H54 (cell line): ENCODE measurements at regions not wholly inside any gene's neighbourhood (a gene's known extent, or its start where the extent isn't known, plus 50 kb on each side); places are given as distances from the start of the nearest gene placed in this dataset.

ENCODE experiments used
- DNase-seq: peaks from one replicate; pipeline ENCODE4 v3.0.0; 2011; ENCODE audit warnings: low spot score, mixed read lengths; ENCODE audit not compliant: insufficient read length
- FAIRE-seq: peaks from 3 replicates; lab custom pipeline; 2011; peaks lifted over from hg19 to GRCh38; lab: Jason Lieb, UNC
- POLR2A ChIP-seq: IDR thresholded peaks from 2 replicates; pipeline ENCODE4 v1.6.1; 2011; ENCODE audit warnings: low read depth, mild to moderate bottlenecking, low read length

DNA sequence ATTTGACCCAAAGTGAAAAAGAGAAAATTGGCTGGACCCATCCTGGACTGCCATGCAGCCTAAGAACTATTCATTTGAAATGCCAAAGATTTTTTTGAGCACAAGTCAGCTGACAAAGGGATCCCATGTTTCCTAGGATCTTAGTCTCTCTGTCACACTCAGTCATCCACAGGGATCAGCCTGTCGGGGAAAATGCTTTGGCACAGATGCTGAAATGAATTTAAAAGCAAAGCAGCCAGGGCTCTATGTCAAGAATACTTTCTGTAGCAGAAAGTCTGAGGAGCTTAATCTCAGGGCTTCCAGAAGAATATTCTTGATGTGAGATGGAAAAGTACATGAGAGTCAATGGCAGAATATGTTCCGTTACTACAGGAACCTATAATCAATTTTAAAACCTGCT, 1900.8 kb downstream of the MRPL39 start:
- no peak for DNase-seq
- FAIRE-seq, result no peak
- TF ChIP-seq POLR2A, result no peak

GRCh38 chr21:23699402-23699801, 1907.9 kb downstream of the MRPL39 start:
- no peak for TF ChIP-seq POLR2A
- DNase-seq (no peak), FAIRE-seq (no peak)

- no peak for TF ChIP-seq POLR2A
- FAIRE-seq, result no peak
- no peak for DNase-seq
These were observed 1908.7 kb downstream of the MRPL39 start for GRCh38 chr21:23698619-23699018.

DNA sequence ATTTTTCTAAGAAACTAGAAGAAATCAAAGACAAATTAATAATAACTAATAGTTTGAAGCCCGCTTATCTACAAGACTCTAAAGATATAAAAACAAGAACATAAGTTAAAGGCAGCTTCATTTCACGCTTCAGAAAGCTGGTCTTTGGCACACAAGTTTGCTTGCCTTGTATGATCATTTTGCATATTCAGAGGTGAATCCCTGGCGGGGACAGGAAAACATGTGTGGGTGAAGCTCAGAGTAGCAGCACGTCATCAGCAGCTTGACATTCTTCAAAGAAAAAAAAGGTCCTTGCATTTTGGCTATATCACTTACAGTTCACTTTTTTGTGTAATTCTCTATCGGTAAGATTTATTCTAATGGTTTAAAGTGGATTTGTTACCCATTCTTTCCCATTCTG, 1911.8 kb downstream of the MRPL39 start:
- FAIRE-seq (no peak), DNase-seq (no peak)
- TF ChIP-seq POLR2A, result no peak

DNA sequence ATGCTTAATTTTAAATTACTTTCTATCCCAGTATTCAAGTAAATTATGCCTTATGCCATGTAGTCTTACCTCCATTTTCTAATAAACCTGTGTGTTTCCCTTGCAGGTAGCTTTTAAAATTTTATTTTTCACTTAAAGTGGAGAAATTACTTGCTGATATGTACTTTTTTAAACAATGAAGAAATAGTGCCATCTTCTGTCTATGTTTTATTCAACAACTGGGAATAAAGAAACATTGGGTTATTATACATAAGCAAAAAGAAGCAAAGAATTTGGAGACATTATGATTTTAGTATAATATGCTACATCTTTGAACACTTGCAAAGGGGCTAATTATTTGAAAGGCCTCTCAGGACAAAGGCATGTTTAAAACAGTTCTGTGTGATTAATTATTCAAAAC, 1912.9 kb downstream of the MRPL39 start:
- TF ChIP-seq POLR2A, result no peak
- FAIRE-seq (no peak), DNase-seq (no peak)

- FAIRE-seq (no peak), DNase-seq (no peak)
These were observed 1917.0 kb downstream of the MRPL39 start for GRCh38 chr21:23690316-23690715.

DNA sequence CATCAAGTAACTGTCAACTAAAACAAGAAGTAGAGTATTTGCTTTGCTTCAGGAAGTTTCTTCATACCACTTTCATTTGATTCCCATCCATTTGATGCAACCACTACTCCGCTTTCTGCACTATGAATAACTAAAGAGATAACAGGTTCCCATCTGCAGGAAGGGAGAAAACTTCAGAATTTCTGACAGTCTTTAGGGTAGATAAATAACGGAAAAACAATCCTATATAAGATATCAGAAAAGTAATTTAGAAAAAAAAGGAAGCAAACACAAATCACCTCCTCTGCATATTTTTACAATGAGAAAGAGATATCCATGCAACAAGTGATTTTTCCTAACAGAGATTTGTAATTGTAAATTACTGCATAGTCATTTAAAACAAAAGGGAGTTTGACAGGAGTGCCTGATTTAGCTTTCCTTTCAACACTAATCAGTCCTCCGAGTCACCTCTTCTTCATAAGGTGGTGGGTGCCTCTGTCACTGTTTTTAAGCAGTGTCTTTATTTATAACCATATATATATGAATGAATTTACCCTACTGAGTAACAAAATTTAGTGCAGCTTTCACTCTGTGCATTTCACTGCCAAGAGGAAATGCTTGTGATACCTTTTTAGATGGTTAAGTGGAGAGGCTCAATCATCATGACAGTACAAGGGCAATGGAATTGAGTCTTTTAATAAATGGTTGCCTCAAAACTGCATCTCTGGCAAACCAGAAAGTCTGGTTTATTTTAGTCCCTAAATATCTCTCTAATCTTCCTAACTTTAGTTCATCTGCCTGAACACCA, 1920.4 kb downstream of the MRPL39 start:
- DNase-seq (no peak), FAIRE-seq (no peak)
- TF ChIP-seq POLR2A, result no peak

More at GRCh38 chr21:23690316-23690715, 1917.0 kb downstream of the MRPL39 start:
- no peak for TF ChIP-seq POLR2A

GRCh38 chr21:23684431-23684830, 1922.8 kb downstream of the MRPL39 start:
- DNase-seq, result no peak
- TF ChIP-seq POLR2A, result no peak

DNA sequence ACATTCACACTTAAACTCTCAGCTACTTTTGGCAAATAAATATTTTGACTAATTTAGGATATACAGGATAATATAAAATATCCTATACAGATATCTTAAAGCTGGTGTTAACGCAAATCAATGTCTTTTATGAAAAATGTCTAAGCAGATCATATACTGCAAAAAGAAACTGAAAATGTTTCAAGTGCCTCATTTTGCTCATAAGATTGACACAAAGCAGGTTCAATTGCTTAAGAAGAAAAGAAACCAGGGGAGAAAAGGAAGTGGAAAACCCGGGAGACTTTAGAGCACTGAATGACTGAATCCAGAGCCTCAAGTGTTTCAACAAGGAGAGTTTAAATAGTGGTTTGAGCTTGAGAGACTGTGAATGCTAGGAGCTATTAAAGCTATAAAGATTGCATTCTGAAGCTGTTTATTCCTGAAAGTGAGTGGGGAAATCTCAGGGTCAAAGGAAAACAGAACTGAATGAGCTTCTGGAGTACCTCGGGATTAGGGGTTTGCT, 1943.0 kb downstream of the MRPL39 start:
- FAIRE-seq (no peak), DNase-seq (no peak)
- TF ChIP-seq POLR2A, result no peak

More at GRCh38 chr21:23684431-23684830, 1922.8 kb downstream of the MRPL39 start:
- FAIRE-seq, result no peak

DNA sequence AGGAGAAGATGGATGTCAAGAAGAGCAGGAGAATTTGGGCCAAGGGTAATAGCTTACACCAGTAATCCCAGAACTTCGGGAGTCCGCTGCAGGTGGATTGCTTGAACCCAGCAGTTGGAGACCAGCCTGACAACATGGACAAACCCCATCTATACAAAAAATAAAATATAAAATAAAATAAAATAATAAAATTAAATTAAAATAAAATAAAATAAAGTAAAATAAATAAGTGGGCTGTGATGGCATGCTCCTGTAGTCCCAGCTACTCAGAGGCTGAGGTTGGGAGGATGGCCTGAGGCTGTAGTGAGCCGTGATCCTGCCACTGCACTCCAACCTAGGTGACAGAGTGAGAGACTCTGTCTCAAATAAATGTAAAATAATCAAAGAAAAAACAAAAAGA, 1946.7 kb downstream of the MRPL39 start:
- no peak for TF ChIP-seq POLR2A
- DNase-seq (no peak), FAIRE-seq (no peak)

- FAIRE-seq (no peak), DNase-seq (no peak)
- TF ChIP-seq POLR2A, result no peak
These were observed 1962.5 kb downstream of the MRPL39 start for GRCh38 chr21:23644768-23645167.

DNA sequence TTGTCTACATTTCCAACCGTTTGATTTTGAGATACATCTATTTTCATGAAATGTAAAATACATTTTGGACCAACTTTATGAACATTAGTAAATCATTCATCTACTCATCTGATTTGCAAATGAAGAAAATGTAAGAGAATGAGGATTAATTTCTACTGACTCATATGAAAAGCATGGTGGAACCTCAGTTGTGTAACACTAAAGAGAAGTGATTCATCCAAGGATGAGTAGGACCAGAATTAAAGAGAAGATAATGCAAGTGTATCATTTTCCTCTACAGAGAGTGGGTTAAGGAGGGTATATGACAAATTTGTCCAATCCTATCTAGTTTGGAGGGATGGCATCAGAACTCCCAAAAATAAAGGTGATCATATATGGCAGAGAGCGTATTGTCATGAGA, 1967.6 kb downstream of the MRPL39 start:
- DNase-seq, result no peak
- no peak for FAIRE-seq
- TF ChIP-seq POLR2A, result no peak

DNA sequence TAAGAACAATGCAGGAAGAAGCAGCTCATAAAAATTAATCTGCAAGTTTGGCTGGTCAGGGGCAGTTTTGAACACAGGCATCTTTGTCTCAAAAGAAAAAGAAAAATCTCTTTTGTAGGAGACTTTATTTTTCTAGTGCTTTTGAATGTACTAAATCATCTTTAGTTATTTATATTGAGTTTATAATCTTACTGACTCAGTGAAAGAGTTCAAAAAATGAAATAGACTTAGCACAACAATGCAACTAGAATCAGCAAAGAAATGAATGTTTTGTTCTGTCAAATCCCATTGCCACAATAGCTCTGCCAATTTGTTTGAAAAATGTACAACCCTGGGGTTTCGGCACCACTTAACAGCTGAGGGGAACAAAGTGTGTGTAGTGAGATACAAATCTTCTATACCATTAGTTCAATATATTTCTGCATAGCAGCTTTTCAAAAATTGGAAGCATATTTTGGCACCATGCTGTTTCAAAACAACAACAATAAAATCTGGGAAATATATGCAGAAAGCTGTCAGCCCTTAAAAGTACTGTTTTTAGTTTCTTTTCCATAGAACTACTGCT, 1969.1 kb downstream of the MRPL39 start:
- FAIRE-seq, result no peak
- TF ChIP-seq POLR2A, result no peak
- DNase-seq, result no peak

- FAIRE-seq (no peak), DNase-seq (no peak)
- no peak for TF ChIP-seq POLR2A
These were observed 1973.8 kb downstream of the MRPL39 start for GRCh38 chr21:23633447-23633940.
